ENCODE measurements at regions not wholly inside any gene's neighbourhood (a gene's known extent, or its start where the extent isn't known, plus 50 kb on each side); places are given as distances from the start of the nearest gene placed in this dataset.

GRCh38 chr7:115478426-115478825 lies 552.1 kb downstream of the TFEC start:
- Histone ChIP-seq H3K4me1 (ENCODE audit: control insufficient read depth, insufficient read depth, low read length) (peaks cover 2% of the 10 kb centered on the region), H3K9ac (ENCODE audit: low read depth, low read length) (no peak overlapping the region), H3K9me3 (ENCODE audit: control insufficient read depth, insufficient read depth, low read length) (no peaks in the 10 kb centered on the region), H3K36me3 (ENCODE audit: control insufficient read depth, insufficient read depth, low read length) (no peaks in the 10 kb centered on the region), H3K27me3 (ENCODE audit: control insufficient read depth, insufficient read depth, low read length) (peaks cover 28% of the 10 kb centered on the region), H3K4me3 (ENCODE audit: low read depth, low read length) (no peak overlapping the region)

- peak overlapping the region; percentile 59 for H3K4me3 ChIP-seq (ENCODE audit: low read depth, low read length)
Observed at GRCh38 chr7:115477193-115477651, 553.3 kb downstream of the TFEC start.

GRCh38 chr7:115476671-115477181 lies 553.8 kb downstream of the TFEC start:
- Histone ChIP-seq H3K9ac (ENCODE audit: low read depth, low read length) (no peak overlapping the region), H3K9me3 (ENCODE audit: control insufficient read depth, insufficient read depth, low read length) (no peaks in the 10 kb centered on the region), H3K36me3 (ENCODE audit: control insufficient read depth, insufficient read depth, low read length) (no peaks in the 10 kb centered on the region), H3K27me3 (ENCODE audit: control insufficient read depth, insufficient read depth, low read length) (peaks cover 28% of the 10 kb centered on the region), H3K4me3 (ENCODE audit: low read depth, low read length) (peak overlapping the region; percentile 59), H3K4me1 (ENCODE audit: control insufficient read depth, insufficient read depth, low read length) (peaks cover 2% of the 10 kb centered on the region)

More at GRCh38 chr7:115477193-115477651, 553.3 kb downstream of the TFEC start:
- no peak overlapping the region for H3K9ac ChIP-seq (ENCODE audit: low read depth, low read length)
- H3K36me3 ChIP-seq (ENCODE audit: control insufficient read depth, insufficient read depth, low read length), result no peaks in the 10 kb centered on the region
- H3K27me3 ChIP-seq (ENCODE audit: control insufficient read depth, insufficient read depth, low read length), result peaks cover 28% of the 10 kb centered on the region
- H3K9me3 ChIP-seq (ENCODE audit: control insufficient read depth, insufficient read depth, low read length), result no peaks in the 10 kb centered on the region
- H3K4me1 ChIP-seq (ENCODE audit: control insufficient read depth, insufficient read depth, low read length), result peaks cover 2% of the 10 kb centered on the region

GRCh38 chr7:115475761-115476385 lies 554.0 kb downstream of the MDFIC start:
- Histone ChIP-seq H3K4me3 (ENCODE audit: low read depth, low read length) (peak overlapping the region; percentile 59), H3K9me3 (ENCODE audit: control insufficient read depth, insufficient read depth, low read length) (no peaks in the 10 kb centered on the region), H3K9ac (ENCODE audit: low read depth, low read length) (no peak overlapping the region), H3K4me1 (ENCODE audit: control insufficient read depth, insufficient read depth, low read length) (peaks cover 2% of the 10 kb centered on the region), H3K27me3 (ENCODE audit: control insufficient read depth, insufficient read depth, low read length) (peaks cover 28% of the 10 kb centered on the region), H3K36me3 (ENCODE audit: control insufficient read depth, insufficient read depth, low read length) (no peaks in the 10 kb centered on the region)

- Histone ChIP-seq H3K9ac (ENCODE audit: low read depth, low read length) (no peak overlapping the region), H3K4me1 (ENCODE audit: control insufficient read depth, insufficient read depth, low read length) (peaks cover 2% of the 10 kb centered on the region), H3K27me3 (ENCODE audit: control insufficient read depth, insufficient read depth, low read length) (peaks cover 28% of the 10 kb centered on the region), H3K36me3 (ENCODE audit: control insufficient read depth, insufficient read depth, low read length) (no peaks in the 10 kb centered on the region), H3K4me3 (ENCODE audit: low read depth, low read length) (no peak overlapping the region), H3K9me3 (ENCODE audit: control insufficient read depth, insufficient read depth, low read length) (no peaks in the 10 kb centered on the region)
Observed at GRCh38 chr7:115475206-115475605, 553.3 kb downstream of the MDFIC start.

GRCh38 chr7:115474137-115474536 lies 552.2 kb downstream of the MDFIC start:
- no peak overlapping the region for H3K4me3 ChIP-seq (ENCODE audit: low read depth, low read length)
- H3K4me1 ChIP-seq (ENCODE audit: control insufficient read depth, insufficient read depth, low read length), result peaks cover 2% of the 10 kb centered on the region
- no peaks in the 10 kb centered on the region for H3K36me3 ChIP-seq (ENCODE audit: control insufficient read depth, insufficient read depth, low read length)
- H3K27me3 ChIP-seq (ENCODE audit: control insufficient read depth, insufficient read depth, low read length), result peaks cover 28% of the 10 kb centered on the region
- H3K9ac ChIP-seq (ENCODE audit: low read depth, low read length), result no peak overlapping the region
- no peaks in the 10 kb centered on the region for H3K9me3 ChIP-seq (ENCODE audit: control insufficient read depth, insufficient read depth, low read length)

GRCh38 chr7:115471891-115472290 lies 550.0 kb downstream of the MDFIC start:
- no peak overlapping the region for H3K9ac ChIP-seq (ENCODE audit: low read depth, low read length)
- no peak overlapping the region for H3K4me3 ChIP-seq (ENCODE audit: low read depth, low read length)
- H3K9me3 ChIP-seq (ENCODE audit: control insufficient read depth, insufficient read depth, low read length), result no peaks in the 10 kb centered on the region
- no peaks in the 10 kb centered on the region for H3K36me3 ChIP-seq (ENCODE audit: control insufficient read depth, insufficient read depth, low read length)
- H3K4me1 ChIP-seq (ENCODE audit: control insufficient read depth, insufficient read depth, low read length), result peaks cover 2% of the 10 kb centered on the region
- peaks cover 16% of the 10 kb centered on the region for H3K27me3 ChIP-seq (ENCODE audit: control insufficient read depth, insufficient read depth, low read length)

GRCh38 chr7:115462301-115463015 lies 540.6 kb downstream of the MDFIC start:
- no peaks in the 10 kb centered on the region for H3K27me3 ChIP-seq (ENCODE audit: control insufficient read depth, insufficient read depth, low read length)
- no peak overlapping the region for H3K4me3 ChIP-seq (ENCODE audit: low read depth, low read length)
- no peak overlapping the region for H3K9ac ChIP-seq (ENCODE audit: low read depth, low read length)
- H3K36me3 ChIP-seq (ENCODE audit: control insufficient read depth, insufficient read depth, low read length), result no peaks in the 10 kb centered on the region
- no peaks in the 10 kb centered on the region for H3K4me1 ChIP-seq (ENCODE audit: control insufficient read depth, insufficient read depth, low read length)
- no peaks in the 10 kb centered on the region for H3K9me3 ChIP-seq (ENCODE audit: control insufficient read depth, insufficient read depth, low read length)

- no peak overlapping the region for H3K4me3 ChIP-seq (ENCODE audit: low read depth, low read length)
- no peaks in the 10 kb centered on the region for H3K36me3 ChIP-seq (ENCODE audit: control insufficient read depth, insufficient read depth, low read length)
- H3K9ac ChIP-seq (ENCODE audit: low read depth, low read length), result no peak overlapping the region
- no peaks in the 10 kb centered on the region for H3K4me1 ChIP-seq (ENCODE audit: control insufficient read depth, insufficient read depth, low read length)
- no peaks in the 10 kb centered on the region for H3K27me3 ChIP-seq (ENCODE audit: control insufficient read depth, insufficient read depth, low read length)
- no peaks in the 10 kb centered on the region for H3K9me3 ChIP-seq (ENCODE audit: control insufficient read depth, insufficient read depth, low read length)
Observed at GRCh38 chr7:115449689-115450088, 527.8 kb downstream of the MDFIC start.

- no peaks in the 10 kb centered on the region for H3K36me3 ChIP-seq (ENCODE audit: control insufficient read depth, insufficient read depth, low read length)
- no peak overlapping the region for H3K9ac ChIP-seq (ENCODE audit: low read depth, low read length)
- H3K4me3 ChIP-seq (ENCODE audit: low read depth, low read length), result no peak overlapping the region
- H3K27me3 ChIP-seq (ENCODE audit: control insufficient read depth, insufficient read depth, low read length), result no peaks in the 10 kb centered on the region
- H3K4me1 ChIP-seq (ENCODE audit: control insufficient read depth, insufficient read depth, low read length), result no peaks in the 10 kb centered on the region
- no peaks in the 10 kb centered on the region for H3K9me3 ChIP-seq (ENCODE audit: control insufficient read depth, insufficient read depth, low read length)
Observed at GRCh38 chr7:115447495-115447894, 525.6 kb downstream of the MDFIC start.

- Histone ChIP-seq H3K36me3 (ENCODE audit: control insufficient read depth, insufficient read depth, low read length) (no peaks in the 10 kb centered on the region), H3K9ac (ENCODE audit: low read depth, low read length) (no peak overlapping the region), H3K4me1 (ENCODE audit: control insufficient read depth, insufficient read depth, low read length) (no peaks in the 10 kb centered on the region), H3K9me3 (ENCODE audit: control insufficient read depth, insufficient read depth, low read length) (no peaks in the 10 kb centered on the region), H3K27me3 (ENCODE audit: control insufficient read depth, insufficient read depth, low read length) (no peaks in the 10 kb centered on the region), H3K4me3 (ENCODE audit: low read depth, low read length) (no peak overlapping the region)
Observed at GRCh38 chr7:115441033-115441432, 519.1 kb downstream of the MDFIC start.

- no peaks in the 10 kb centered on the region for H3K9me3 ChIP-seq (ENCODE audit: control insufficient read depth, insufficient read depth, low read length)
- H3K4me1 ChIP-seq (ENCODE audit: control insufficient read depth, insufficient read depth, low read length), result no peaks in the 10 kb centered on the region
- H3K27me3 ChIP-seq (ENCODE audit: control insufficient read depth, insufficient read depth, low read length), result no peaks in the 10 kb centered on the region
Observed at GRCh38 chr7:115435178-115435577, 513.3 kb downstream of the MDFIC start.

More at GRCh38 chr7:115435178-115435577, 513.3 kb downstream of the MDFIC start:
- H3K4me3 ChIP-seq (ENCODE audit: low read depth, low read length), result no peak overlapping the region
- H3K36me3 ChIP-seq (ENCODE audit: control insufficient read depth, insufficient read depth, low read length), result no peaks in the 10 kb centered on the region
- H3K9ac ChIP-seq (ENCODE audit: low read depth, low read length), result no peak overlapping the region

Measured in iPS-15b (cell line).